ENCODE measurements at regions not wholly inside any gene's neighbourhood (a gene's known extent, or its start where the extent isn't known, plus 50 kb on each side); places are given as distances from the start of the nearest gene placed in this dataset.

DNA sequence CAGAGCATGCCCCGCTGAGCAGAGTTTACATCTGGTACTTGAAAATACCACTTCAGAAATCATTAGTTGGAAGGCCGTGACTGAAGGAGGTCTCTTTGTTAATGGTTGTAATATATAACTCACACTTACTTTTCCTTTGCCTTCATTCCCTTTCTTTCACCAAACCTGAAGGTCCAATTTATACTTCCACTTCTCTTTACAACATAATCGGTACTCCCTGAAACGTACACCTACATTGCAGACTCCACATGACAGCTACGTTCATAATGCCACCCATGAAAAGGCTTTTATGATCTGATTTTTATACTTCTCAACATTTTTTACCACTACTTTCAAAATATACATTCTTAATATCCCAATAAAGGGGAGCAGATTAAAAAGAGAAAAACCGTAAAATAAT lies 298.7 kb downstream of the C4orf33 start:
- POLR2A ChIA-PET = no interaction called here
- H2AFZ ChIP-seq (ENCODE audit: insufficient read depth, low read depth, low read length, poor library complexity, severe bottlenecking) = no peak overlapping the region
- H3K4me2 ChIP-seq (replicated peaks; ENCODE audit: low read depth, low read length, poor library complexity, severe bottlenecking) = no peak overlapping the region
- H3K4me1 ChIP-seq (ENCODE audit: control insufficient read depth in 2 of 2, insufficient read depth in 2 of 2, low read length in 2 of 2) = no peaks in the 10 kb centered on the region
- peaks cover 0 to 17% (median 2%) of the 10 kb centered on the region in 3 donors for H3K9me3 ChIP-seq (ENCODE audit: control extremely low read depth in 1 of 3, control insufficient read depth in 2 of 3, insufficient read depth in 1 of 3, low read length in 2 of 3)
- no peaks in the 10 kb centered on the region for H3K36me3 ChIP-seq (replicated peaks in 1 of 2; ENCODE audit: control extremely low read depth in 1 of 2, control insufficient read depth in 1 of 2, extremely low read depth in 1 of 2, insufficient read depth in 2 of 2, low read length in 1 of 2)
- no peaks in the 10 kb centered on the region for H3K27me3 ChIP-seq (replicated peaks in 1 of 4; ENCODE audit: control extremely low read depth in 1 of 4, control insufficient read depth in 3 of 4, insufficient read depth in 4 of 4, low read length in 3 of 4)
- ATAC-seq (ENCODE audit: low read depth) (no peak), DNase-seq (no peak)
- Mint-ChIP-seq H3K27ac (no peak overlapping the region), H3K4me1 (no peaks in the 10 kb centered on the region), H3K4me3 (no peak overlapping the region), H3K9me3 (ENCODE audit: insufficient read depth) (no peaks in the 10 kb centered on the region), H3K27me3 (no peaks in the 10 kb centered on the region)
- CTCF ChIA-PET = no interaction called here
- TF ChIP-seq EZH2 (IDR thresholded peaks at IDR 0.05; ENCODE audit: borderline replicate concordance, insufficient read depth, low read depth, low read length, poor library complexity, severe bottlenecking) = no peak
- TF ChIP-seq, protein P1, sequence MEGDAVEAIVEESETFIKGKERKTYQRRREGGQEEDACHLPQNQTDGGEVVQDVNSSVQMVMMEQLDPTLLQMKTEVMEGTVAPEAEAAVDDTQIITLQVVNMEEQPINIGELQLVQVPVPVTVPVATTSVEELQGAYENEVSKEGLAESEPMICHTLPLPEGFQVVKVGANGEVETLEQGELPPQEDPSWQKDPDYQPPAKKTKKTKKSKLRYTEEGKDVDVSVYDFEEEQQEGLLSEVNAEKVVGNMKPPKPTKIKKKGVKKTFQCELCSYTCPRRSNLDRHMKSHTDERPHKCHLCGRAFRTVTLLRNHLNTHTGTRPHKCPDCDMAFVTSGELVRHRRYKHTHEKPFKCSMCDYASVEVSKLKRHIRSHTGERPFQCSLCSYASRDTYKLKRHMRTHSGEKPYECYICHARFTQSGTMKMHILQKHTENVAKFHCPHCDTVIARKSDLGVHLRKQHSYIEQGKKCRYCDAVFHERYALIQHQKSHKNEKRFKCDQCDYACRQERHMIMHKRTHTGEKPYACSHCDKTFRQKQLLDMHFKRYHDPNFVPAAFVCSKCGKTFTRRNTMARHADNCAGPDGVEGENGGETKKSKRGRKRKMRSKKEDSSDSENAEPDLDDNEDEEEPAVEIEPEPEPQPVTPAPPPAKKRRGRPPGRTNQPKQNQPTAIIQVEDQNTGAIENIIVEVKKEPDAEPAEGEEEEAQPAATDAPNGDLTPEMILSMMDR (IDR thresholded peaks at IDR 0.05) = no peak
- WGBS (ENCODE audit: insufficient coverage) = 90% methylated on average over 3 of the region's 6 CpGs
- no peak overlapping the region for H3K4me3 ChIP-seq (ENCODE audit: control extremely low read depth in 1 of 5, extremely low read depth in 1 of 5, insufficient read depth in 1 of 5, low read depth in 2 of 5, low read length in 4 of 5)
- H3K9ac ChIP-seq (ENCODE audit: low read length) = no peak overlapping the region
- no peaks in the 10 kb centered on the region for H3K79me2 ChIP-seq (ENCODE audit: control insufficient read depth, insufficient read depth, low read length)
- H3K27ac ChIP-seq (ENCODE audit: low read length in 2 of 2) = no peak overlapping the region
- H4K20me1 ChIP-seq (ENCODE audit: control insufficient read depth, insufficient read depth, low read length, poor library complexity, severe bottlenecking) = no peaks in the 10 kb centered on the region
- intact Hi-C loops (cut with micrococcal nuclease) = no loop called here

GRCh38 chr4:129403848-129404247 lies 307.9 kb downstream of the C4orf33 start:
- Histone ChIP-seq H3K9ac (ENCODE audit: low read length) (no peak overlapping the region), H4K20me1 (ENCODE audit: control insufficient read depth, insufficient read depth, low read length, poor library complexity, severe bottlenecking) (no peaks in the 10 kb centered on the region), H3K4me3 (ENCODE audit: control extremely low read depth in 1 of 5, extremely low read depth in 1 of 5, insufficient read depth in 1 of 5, low read depth in 2 of 5, low read length in 4 of 5) (no peak overlapping the region), H2AFZ (ENCODE audit: insufficient read depth, low read depth, low read length, poor library complexity, severe bottlenecking) (no peak overlapping the region), H3K36me3 (replicated peaks in 1 of 2; ENCODE audit: control extremely low read depth in 1 of 2, control insufficient read depth in 1 of 2, extremely low read depth in 1 of 2, insufficient read depth in 2 of 2, low read length in 1 of 2) (no peaks in the 10 kb centered on the region), H3K27ac (ENCODE audit: low read length in 2 of 2) (no peak overlapping the region), H3K4me2 (replicated peaks; ENCODE audit: low read depth, low read length, poor library complexity, severe bottlenecking) (no peak overlapping the region), H3K4me1 (ENCODE audit: control insufficient read depth in 2 of 2, insufficient read depth in 2 of 2, low read length in 2 of 2) (no peaks in the 10 kb centered on the region), H3K27me3 (replicated peaks in 1 of 4; ENCODE audit: control extremely low read depth in 1 of 4, control insufficient read depth in 3 of 4, insufficient read depth in 4 of 4, low read length in 3 of 4) (no peaks in the 10 kb centered on the region), H3K9me3 (ENCODE audit: control extremely low read depth in 1 of 3, control insufficient read depth in 2 of 3, insufficient read depth in 1 of 3, low read length in 2 of 3) (peaks cover 0 to 3% (median 1%) of the 10 kb centered on the region in 3 donors), H3K79me2 (ENCODE audit: control insufficient read depth, insufficient read depth, low read length) (no peaks in the 10 kb centered on the region)
- Mint-ChIP-seq H3K4me3 (no peak overlapping the region), H3K9me3 (ENCODE audit: insufficient read depth) (peaks cover 2% of the 10 kb centered on the region), H3K27me3 (no peaks in the 10 kb centered on the region), H3K4me1 (no peaks in the 10 kb centered on the region), H3K27ac (no peak overlapping the region)
- ATAC-seq (ENCODE audit: low read depth) (no peak), DNase-seq (no peak)
- intact Hi-C loops (cut with micrococcal nuclease) = no loop called here
- WGBS (ENCODE audit: insufficient coverage) = no CpG with 5 or more reads among the region's 1 CpG
- ChIA-PET CTCF (no interaction called here), POLR2A (no interaction called here)
- no peak for TF ChIP-seq EZH2 (IDR thresholded peaks at IDR 0.05; ENCODE audit: borderline replicate concordance, insufficient read depth, low read depth, low read length, poor library complexity, severe bottlenecking)
- TF ChIP-seq, protein P1 (IDR thresholded peaks at IDR 0.05) = no peak

All from B cell (primary cell).